HL-60 (cell line): ENCODE measurements at regions not wholly inside any gene's neighbourhood (a gene's known extent, or its start where the extent isn't known, plus 50 kb on each side); places are given as distances from the start of the nearest gene placed in this dataset.

Source experiments
- DNase-seq, 2 experiments: peaks; one replicate each; pipeline ENCODE4 v3.0.0-alpha.2; 2010 to 2020; ENCODE audit warnings: low read depth in 1 of 2, low spot score in 1 of 2
- H3K27ac ChIP-seq: fragments of 250-450 bp; sonication (Bioruptor Pico); replicated peaks from 2 replicates; pipeline ENCODE4 v1.5.1; 2020; ENCODE audit warnings: mild to moderate bottlenecking, moderate library complexity
- H3K27me3 ChIP-seq: fragments of 250-450 bp; sonication (Bioruptor Pico); 2 replicates; pipeline ENCODE4 v1.5.1; 2021; ENCODE audit warnings: mild to moderate bottlenecking, moderate library complexity; ENCODE audit not compliant: insufficient read depth, poor library complexity, severe bottlenecking
- H3K4me3 ChIP-seq: replicated peaks from 2 replicates; pipeline ENCODE4 v1.5.1; 2011; ENCODE audit warnings: mild to moderate bottlenecking, control low read depth, low read length; ENCODE audit not compliant: insufficient read depth
- GABPA ChIP-seq: IDR thresholded peaks from 2 replicates; pipeline ENCODE4 v1.6.1; 2012; ENCODE audit warnings: low read depth
- POLR2AphosphoS5 ChIP-seq: IDR thresholded peaks from 2 replicates; pipeline ENCODE4 v1.6.1; 2012; ENCODE audit warnings: low read depth
- SPI1 ChIP-seq: IDR thresholded peaks from 2 replicates; pipeline ENCODE4 v1.6.1; 2012; ENCODE audit warnings: low read depth, mild to moderate bottlenecking, borderline replicate concordance
- TF ChIP-seq, protein P1 (sequence below): IDR thresholded peaks from 2 replicates; pipeline ENCODE4 v1.6.1; 2012; ENCODE audit warnings: low read depth; ENCODE audit not compliant: insufficient replicate concordance
- TF ChIP-seq, protein P2 (sequence below): IDR thresholded peaks from one replicate; pipeline ENCODE4 v1.5.1; 2011; ENCODE audit warnings: low read length, control low read depth, inconsistent platforms; ENCODE audit not compliant: insufficient read depth

DNA sequence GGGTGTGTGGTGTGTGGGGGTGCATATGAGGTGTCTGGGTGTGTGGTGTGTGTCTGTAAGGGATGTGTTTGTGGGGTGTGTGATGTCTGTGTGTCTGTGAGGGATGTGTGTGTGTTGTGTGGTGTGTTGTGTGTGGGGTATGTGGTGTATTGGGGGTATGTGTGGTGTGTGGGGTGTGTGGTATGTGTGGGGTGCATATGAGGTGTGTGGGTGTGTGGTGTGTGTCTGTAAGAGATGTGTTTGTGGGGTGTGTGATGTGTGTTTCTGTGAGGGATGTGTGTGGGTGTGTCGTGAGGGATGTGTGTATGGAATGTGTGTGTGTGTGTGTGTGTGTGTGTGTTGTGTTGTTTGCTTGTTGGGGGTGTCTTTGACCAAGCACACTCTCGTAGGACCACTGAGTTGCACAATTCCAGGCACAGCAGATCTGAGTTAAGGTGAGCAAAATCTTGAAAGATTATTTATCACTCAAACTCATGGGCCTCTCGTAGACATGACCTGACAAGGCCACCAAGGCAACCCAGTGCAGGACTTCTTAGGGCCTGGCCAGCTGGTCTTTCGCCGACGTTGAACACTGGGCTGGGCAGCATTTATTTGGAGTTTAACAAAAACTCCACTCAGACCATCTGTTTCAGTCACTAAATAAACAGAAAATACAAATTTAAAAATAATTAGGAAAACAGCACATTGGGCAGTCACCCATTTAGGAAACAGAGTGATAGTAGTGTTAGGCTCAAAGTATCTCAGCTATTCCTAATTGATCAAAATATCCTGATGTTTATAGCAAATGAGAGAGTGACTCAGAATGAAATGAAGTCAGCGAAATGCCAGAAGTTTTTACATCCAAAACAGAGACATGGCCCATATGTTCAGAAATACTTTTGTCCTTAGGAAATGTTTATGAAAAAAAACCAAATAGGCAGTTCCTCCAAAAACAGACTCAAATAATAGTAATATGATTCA is 301.1 kb downstream of the FGF9 start:
- no peak for DNase-seq
- Histone ChIP-seq H3K4me3 (no peak overlapping the region), H3K27ac (no peak overlapping the region), H3K27me3 (no peaks in the 10 kb centered on the region)
- TF ChIP-seq, protein P1, sequence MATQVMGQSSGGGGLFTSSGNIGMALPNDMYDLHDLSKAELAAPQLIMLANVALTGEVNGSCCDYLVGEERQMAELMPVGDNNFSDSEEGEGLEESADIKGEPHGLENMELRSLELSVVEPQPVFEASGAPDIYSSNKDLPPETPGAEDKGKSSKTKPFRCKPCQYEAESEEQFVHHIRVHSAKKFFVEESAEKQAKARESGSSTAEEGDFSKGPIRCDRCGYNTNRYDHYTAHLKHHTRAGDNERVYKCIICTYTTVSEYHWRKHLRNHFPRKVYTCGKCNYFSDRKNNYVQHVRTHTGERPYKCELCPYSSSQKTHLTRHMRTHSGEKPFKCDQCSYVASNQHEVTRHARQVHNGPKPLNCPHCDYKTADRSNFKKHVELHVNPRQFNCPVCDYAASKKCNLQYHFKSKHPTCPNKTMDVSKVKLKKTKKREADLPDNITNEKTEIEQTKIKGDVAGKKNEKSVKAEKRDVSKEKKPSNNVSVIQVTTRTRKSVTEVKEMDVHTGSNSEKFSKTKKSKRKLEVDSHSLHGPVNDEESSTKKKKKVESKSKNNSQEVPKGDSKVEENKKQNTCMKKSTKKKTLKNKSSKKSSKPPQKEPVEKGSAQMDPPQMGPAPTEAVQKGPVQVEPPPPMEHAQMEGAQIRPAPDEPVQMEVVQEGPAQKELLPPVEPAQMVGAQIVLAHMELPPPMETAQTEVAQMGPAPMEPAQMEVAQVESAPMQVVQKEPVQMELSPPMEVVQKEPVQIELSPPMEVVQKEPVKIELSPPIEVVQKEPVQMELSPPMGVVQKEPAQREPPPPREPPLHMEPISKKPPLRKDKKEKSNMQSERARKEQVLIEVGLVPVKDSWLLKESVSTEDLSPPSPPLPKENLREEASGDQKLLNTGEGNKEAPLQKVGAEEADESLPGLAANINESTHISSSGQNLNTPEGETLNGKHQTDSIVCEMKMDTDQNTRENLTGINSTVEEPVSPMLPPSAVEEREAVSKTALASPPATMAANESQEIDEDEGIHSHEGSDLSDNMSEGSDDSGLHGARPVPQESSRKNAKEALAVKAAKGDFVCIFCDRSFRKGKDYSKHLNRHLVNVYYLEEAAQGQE: no peak
- no peak for TF ChIP-seq POLR2AphosphoS5
- TF ChIP-seq SPI1: no peak
- TF ChIP-seq, protein P2, sequence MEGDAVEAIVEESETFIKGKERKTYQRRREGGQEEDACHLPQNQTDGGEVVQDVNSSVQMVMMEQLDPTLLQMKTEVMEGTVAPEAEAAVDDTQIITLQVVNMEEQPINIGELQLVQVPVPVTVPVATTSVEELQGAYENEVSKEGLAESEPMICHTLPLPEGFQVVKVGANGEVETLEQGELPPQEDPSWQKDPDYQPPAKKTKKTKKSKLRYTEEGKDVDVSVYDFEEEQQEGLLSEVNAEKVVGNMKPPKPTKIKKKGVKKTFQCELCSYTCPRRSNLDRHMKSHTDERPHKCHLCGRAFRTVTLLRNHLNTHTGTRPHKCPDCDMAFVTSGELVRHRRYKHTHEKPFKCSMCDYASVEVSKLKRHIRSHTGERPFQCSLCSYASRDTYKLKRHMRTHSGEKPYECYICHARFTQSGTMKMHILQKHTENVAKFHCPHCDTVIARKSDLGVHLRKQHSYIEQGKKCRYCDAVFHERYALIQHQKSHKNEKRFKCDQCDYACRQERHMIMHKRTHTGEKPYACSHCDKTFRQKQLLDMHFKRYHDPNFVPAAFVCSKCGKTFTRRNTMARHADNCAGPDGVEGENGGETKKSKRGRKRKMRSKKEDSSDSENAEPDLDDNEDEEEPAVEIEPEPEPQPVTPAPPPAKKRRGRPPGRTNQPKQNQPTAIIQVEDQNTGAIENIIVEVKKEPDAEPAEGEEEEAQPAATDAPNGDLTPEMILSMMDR: no peak
- no peak for TF ChIP-seq GABPA

DNA sequence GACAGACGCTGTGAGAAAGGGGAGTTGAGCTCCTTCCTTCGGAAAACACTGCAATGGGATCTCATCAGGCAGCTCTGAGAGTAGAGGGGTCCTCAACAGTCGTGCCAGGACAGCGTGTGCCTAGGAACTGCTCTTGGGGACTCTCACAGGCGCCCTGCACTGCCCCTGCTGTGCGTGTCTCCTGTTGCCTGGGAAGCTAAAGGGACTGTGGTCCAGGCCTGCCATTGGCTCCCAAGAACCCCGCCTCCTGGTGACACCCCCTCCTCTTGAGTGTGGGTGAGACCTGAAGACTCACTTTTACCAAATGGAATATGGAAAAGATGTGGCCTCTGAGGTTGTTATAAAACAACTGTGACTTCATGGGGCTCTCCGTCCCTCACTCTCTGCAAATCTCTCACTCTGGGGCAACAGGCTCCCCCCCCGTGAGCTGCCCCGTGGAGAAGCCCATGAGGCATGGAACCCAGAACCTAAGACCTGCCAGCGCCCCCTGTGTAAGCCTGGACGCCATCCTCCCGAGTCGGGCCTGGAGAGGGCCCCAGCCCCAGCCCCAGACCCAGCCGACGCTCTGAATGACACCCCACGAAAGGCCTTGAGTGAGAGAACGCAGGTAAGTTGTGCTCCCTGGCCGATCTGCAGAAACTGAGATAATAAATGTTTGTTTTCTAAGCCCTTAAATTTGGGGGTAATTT is 302.7 kb downstream of the FGF9 start:
- no peak overlapping the region for H3K4me3 ChIP-seq

DNA sequence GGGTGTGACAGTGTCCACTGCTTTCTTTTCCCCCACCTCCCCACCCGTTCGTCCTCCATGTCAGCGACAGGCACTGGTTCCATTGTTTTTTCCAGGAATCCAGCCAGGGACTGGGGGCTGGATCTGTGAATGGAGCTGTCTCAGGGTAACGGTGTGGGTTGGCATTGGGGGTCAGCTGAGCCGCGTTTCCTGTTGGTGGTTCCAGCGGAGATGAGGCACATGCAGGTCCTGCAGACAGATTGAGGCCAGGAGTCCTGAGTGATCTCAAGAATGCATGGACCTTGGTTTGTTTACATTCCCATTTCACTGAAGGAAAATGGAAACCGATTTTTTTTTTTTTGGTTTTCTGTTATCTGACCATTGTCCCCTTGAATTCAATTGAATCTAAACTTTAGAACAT is 303.9 kb downstream of the FGF9 start:
- no peak for DNase-seq
- Histone ChIP-seq H3K4me3 (no peak overlapping the region), H3K27ac (no peak overlapping the region), H3K27me3 (no peaks in the 10 kb centered on the region)
- TF ChIP-seq, protein P1: no peak
- TF ChIP-seq, protein P2: no peak
- TF ChIP-seq SPI1 (no peak), POLR2AphosphoS5 (no peak), GABPA (no peak)

More for the DNA sequence above, 302.7 kb downstream of the FGF9 start:
- no peak overlapping the region for H3K27ac ChIP-seq
- H3K27me3 ChIP-seq: no peaks in the 10 kb centered on the region
- DNase-seq: no peak
- TF ChIP-seq, protein P1: no peak
- TF ChIP-seq GABPA (no peak), SPI1 (no peak)
